ENCODE measurements at regions not wholly inside any gene's neighbourhood (a gene's known extent, or its start where the extent isn't known, plus 50 kb on each side); places are given as distances from the start of the nearest gene placed in this dataset.
"Not testable (repeated sequence)": the region's sequence is repeated elsewhere in the genome, so short reads cannot be mapped to it uniquely, and the experiment has no call there.

- no peaks in the 10 kb centered on the region for H3K27me3 ChIP-seq (ENCODE audit: insufficient read depth, low read length)
- DNase-seq (ENCODE audit: low read depth, low spot score) (no peak), ATAC-seq (no peak)
- H3K4me1 ChIP-seq (ENCODE audit: control insufficient read depth in 1 of 2, insufficient read depth in 2 of 2, low read length in 2 of 2): no peaks in the 10 kb centered on the region
- H3K27ac ChIP-seq (ENCODE audit: low read depth, low read length): no peak overlapping the region
- intact Hi-C loops (cut with micrococcal nuclease): no loop called here
- no peak overlapping the region for H3K9ac ChIP-seq (ENCODE audit: low read length)
- H3K9me2 ChIP-seq (ENCODE audit: insufficient read depth): no peaks in the 10 kb centered on the region
- no peaks in the 10 kb centered on the region for H3K36me3 ChIP-seq (ENCODE audit: control insufficient read depth in 1 of 2, insufficient read depth in 2 of 2, low read length in 2 of 2)
- H3K4me2 ChIP-seq (ENCODE audit: low read length): no peak overlapping the region
- H2AFZ ChIP-seq (ENCODE audit: low read depth, low read length, poor library complexity, severe bottlenecking): no peak overlapping the region
- no peaks in the 10 kb centered on the region for H3K79me2 ChIP-seq (ENCODE audit: insufficient read depth, low read length)
- RAD21 ChIA-PET (ENCODE audit: low non-redundant PET in 1 of 2, low total read pairs in 2 of 2, uncharacterized antibody in 2 of 2, unreplicated experiment in 2 of 2): no interaction called here
- POLR2A ChIA-PET: no interaction called here
- CTCF ChIA-PET: no interaction called here
- TF ChIP-seq SP1 (IDR thresholded peaks at IDR 0.05; ENCODE audit: low read depth): no peak
- TF ChIP-seq, protein P1, sequence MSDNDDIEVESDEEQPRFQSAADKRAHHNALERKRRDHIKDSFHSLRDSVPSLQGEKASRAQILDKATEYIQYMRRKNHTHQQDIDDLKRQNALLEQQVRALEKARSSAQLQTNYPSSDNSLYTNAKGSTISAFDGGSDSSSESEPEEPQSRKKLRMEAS (IDR thresholded peaks at IDR 0.05): no peak
- no peak for TF ChIP-seq JUND (IDR thresholded peaks at IDR 0.05)
- 0 out of 2 replicates have a peak, but pooled peaks have one; percentile 3 for TF ChIP-seq RAD21 (IDR thresholded peaks at IDR 0.05; ENCODE audit: low read depth)
- TF ChIP-seq, protein P2, sequence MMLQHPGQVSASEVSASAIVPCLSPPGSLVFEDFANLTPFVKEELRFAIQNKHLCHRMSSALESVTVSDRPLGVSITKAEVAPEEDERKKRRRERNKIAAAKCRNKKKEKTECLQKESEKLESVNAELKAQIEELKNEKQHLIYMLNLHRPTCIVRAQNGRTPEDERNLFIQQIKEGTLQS (IDR thresholded peaks at IDR 0.05): no peak
- TF ChIP-seq FOSL1 (IDR thresholded peaks at IDR 0.05; ENCODE audit: low read depth): no peak
- TF ChIP-seq, protein P3, sequence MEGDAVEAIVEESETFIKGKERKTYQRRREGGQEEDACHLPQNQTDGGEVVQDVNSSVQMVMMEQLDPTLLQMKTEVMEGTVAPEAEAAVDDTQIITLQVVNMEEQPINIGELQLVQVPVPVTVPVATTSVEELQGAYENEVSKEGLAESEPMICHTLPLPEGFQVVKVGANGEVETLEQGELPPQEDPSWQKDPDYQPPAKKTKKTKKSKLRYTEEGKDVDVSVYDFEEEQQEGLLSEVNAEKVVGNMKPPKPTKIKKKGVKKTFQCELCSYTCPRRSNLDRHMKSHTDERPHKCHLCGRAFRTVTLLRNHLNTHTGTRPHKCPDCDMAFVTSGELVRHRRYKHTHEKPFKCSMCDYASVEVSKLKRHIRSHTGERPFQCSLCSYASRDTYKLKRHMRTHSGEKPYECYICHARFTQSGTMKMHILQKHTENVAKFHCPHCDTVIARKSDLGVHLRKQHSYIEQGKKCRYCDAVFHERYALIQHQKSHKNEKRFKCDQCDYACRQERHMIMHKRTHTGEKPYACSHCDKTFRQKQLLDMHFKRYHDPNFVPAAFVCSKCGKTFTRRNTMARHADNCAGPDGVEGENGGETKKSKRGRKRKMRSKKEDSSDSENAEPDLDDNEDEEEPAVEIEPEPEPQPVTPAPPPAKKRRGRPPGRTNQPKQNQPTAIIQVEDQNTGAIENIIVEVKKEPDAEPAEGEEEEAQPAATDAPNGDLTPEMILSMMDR (IDR thresholded peaks at IDR 0.05 in 2 of 3, conservative IDR thresholded peaks at IDR 0.05 in 1 of 3; ENCODE audit: borderline replicate concordance in 1 of 3, insufficient read depth in 1 of 3, low read depth in 2 of 3, low read length in 2 of 3): peak in 2 of 3 experiments; percentile 39 to 42; a peak in 3 of 6 replicates
- no peak for TF ChIP-seq SIN3A (IDR thresholded peaks at IDR 0.05; ENCODE audit: low read depth)
- TF ChIP-seq EGR1 (IDR thresholded peaks at IDR 0.05; ENCODE audit: low read depth): no peak
- no peaks in the 10 kb centered on the region; a peak in 2 of 4 replicates for H3K9me3 ChIP-seq (ENCODE audit: control insufficient read depth in 1 of 2, insufficient read depth in 1 of 2, low read depth in 1 of 2, low read length in 2 of 2)
- no TSS peak for BruUV-seq (replicated peaks)
- H3K4me3 ChIP-seq (replicated peaks in 1 of 2; ENCODE audit: low read depth in 1 of 2, low read length in 2 of 2): no peak overlapping the region
- no peaks in the 10 kb centered on the region for H4K20me1 ChIP-seq (ENCODE audit: insufficient read depth)
Measured at GRCh38 chr16:35102780-35103403, 1643.5 kb downstream of the TP53TG3F start.

GRCh38 chr16:35111772-35112171 is 1652.4 kb downstream of the TP53TG3F start:
- H3K4me1 ChIP-seq (ENCODE audit: control insufficient read depth in 1 of 2, insufficient read depth in 2 of 2, low read length in 2 of 2); H3K27me3 ChIP-seq (ENCODE audit: insufficient read depth, low read length); H4K20me1 ChIP-seq (ENCODE audit: insufficient read depth); RAD21 ChIA-PET (ENCODE audit: low non-redundant PET in 1 of 2, low total read pairs in 2 of 2, uncharacterized antibody in 2 of 2, unreplicated experiment in 2 of 2); H3K9me2 ChIP-seq (ENCODE audit: insufficient read depth); H3K27ac ChIP-seq (ENCODE audit: low read depth, low read length); H2AFZ ChIP-seq (ENCODE audit: low read depth, low read length, poor library complexity, severe bottlenecking); H3K36me3 ChIP-seq (ENCODE audit: control insufficient read depth in 1 of 2, insufficient read depth in 2 of 2, low read length in 2 of 2); H3K9ac ChIP-seq (ENCODE audit: low read length); H3K79me2 ChIP-seq (ENCODE audit: insufficient read depth, low read length); DNase-seq (ENCODE audit: low read depth, low spot score); intact Hi-C loops (cut with micrococcal nuclease); CTCF ChIA-PET; H3K4me3 ChIP-seq (replicated peaks in 1 of 2; ENCODE audit: low read depth in 1 of 2, low read length in 2 of 2); H3K4me2 ChIP-seq (ENCODE audit: low read length); BruUV-seq (replicated peaks); ATAC-seq; POLR2A ChIA-PET: not testable (repeated sequence)
- H3K9me3 ChIP-seq (ENCODE audit: control insufficient read depth in 1 of 2, insufficient read depth in 1 of 2, low read depth in 1 of 2, low read length in 2 of 2): peaks cover 10 to 11% of the 10 kb centered on the region in 2 experiments; a peak in 2 of 4 replicates

All from HCT116 (cell line).